ENCODE measurements at regions not wholly inside any gene's neighbourhood (a gene's known extent, or its start where the extent isn't known, plus 50 kb on each side); places are given as distances from the start of the nearest gene placed in this dataset.

DNA sequence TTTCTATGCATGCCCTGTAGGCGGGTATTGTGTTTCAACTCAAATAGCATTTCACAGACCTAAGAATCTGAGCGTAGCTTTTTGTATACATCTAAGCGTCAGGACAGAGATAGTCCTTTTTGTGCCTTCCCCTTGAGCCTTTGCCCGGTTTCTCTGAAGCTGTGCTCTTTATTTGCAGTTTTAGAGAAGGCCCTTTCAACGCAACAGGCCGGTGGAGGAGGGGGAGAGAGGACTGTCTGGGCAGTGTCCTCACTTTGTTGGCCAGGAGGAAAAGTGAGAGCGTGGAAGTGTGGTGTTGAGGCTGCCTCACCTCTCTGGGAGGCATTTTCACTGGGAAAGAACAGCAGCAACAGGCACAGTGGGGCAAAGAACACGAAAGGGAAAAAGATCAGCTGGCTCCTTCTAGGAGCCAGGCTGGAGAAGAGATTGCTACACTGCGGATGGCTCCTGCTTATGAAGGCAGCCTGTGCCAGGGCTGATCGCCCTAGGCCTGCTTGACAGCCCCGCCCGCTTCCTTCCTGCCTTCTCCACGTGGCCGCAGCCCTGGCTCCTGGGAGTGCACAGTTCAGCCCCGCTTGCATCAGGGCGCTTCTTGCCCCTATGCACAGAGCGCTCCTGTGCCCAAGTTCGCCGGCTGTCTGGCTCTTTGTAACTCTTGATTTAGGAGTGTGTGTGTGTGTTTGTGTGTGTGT, 195.6 kb upstream of the POU3F3 start:
- intact Hi-C loops (cut with DNase I, micrococcal nuclease), result no loop called here
- peak in 1 of 3 donors; percentile 3 for DNase-seq
- no peaks in the 10 kb centered on the region for H3K4me1 ChIP-seq (ENCODE audit: low read depth)

GRCh38 chr2:104658904-104659591, 194.9 kb upstream of the POU3F3 start:
- TF ChIP-seq CTCF (IDR thresholded peaks at IDR 0.05), result no peak
- no peak overlapping the region for H3K4me3 ChIP-seq
- ATAC-seq (no peak), DNase-seq (no peak)
- H3K9me3 ChIP-seq, result no peaks in the 10 kb centered on the region
- H3K36me3 ChIP-seq (ENCODE audit: low read depth), result no peaks in the 10 kb centered on the region
- intact Hi-C loops (cut with DNase I, micrococcal nuclease), result no loop called here
- H3K4me1 ChIP-seq (ENCODE audit: low read depth), result no peaks in the 10 kb centered on the region

More for the DNA sequence above, 195.6 kb upstream of the POU3F3 start:
- H3K36me3 ChIP-seq (ENCODE audit: low read depth), result no peaks in the 10 kb centered on the region
- H3K9me3 ChIP-seq, result no peaks in the 10 kb centered on the region
- ATAC-seq, result peak; percentile 21
- H3K4me3 ChIP-seq, result no peak overlapping the region
- no peak for TF ChIP-seq CTCF (IDR thresholded peaks at IDR 0.05)

GRCh38 chr2:104660991-104661390, 192.9 kb upstream of the POU3F3 start:
- ATAC-seq, result no peak
- no peak for TF ChIP-seq CTCF (IDR thresholded peaks at IDR 0.05)
- Histone ChIP-seq H3K4me1 (ENCODE audit: low read depth) (no peaks in the 10 kb centered on the region), H3K4me3 (no peak overlapping the region), H3K36me3 (ENCODE audit: low read depth) (no peaks in the 10 kb centered on the region), H3K9me3 (no peaks in the 10 kb centered on the region)
- DNase-seq, result no peak
- intact Hi-C loops (cut with DNase I, micrococcal nuclease), result no loop called here

- TF ChIP-seq CTCF (IDR thresholded peaks at IDR 0.05), result no peak
- H3K4me1 ChIP-seq (ENCODE audit: low read depth), result no peaks in the 10 kb centered on the region
- DNase-seq (no peak), ATAC-seq (no peak)
- no peaks in the 10 kb centered on the region for H3K9me3 ChIP-seq
- no peak overlapping the region for H3K4me3 ChIP-seq
- no peaks in the 10 kb centered on the region for H3K36me3 ChIP-seq (ENCODE audit: low read depth)
- intact Hi-C loops (cut with DNase I, micrococcal nuclease), result no loop called here
Observed at GRCh38 chr2:104664672-104665071, 189.2 kb upstream of the POU3F3 start.

- TF ChIP-seq CTCF (IDR thresholded peaks at IDR 0.05), result no peak
- Histone ChIP-seq H3K4me3 (no peak overlapping the region), H3K36me3 (ENCODE audit: low read depth) (no peaks in the 10 kb centered on the region), H3K4me1 (ENCODE audit: low read depth) (no peaks in the 10 kb centered on the region), H3K9me3 (no peaks in the 10 kb centered on the region)
- no peak for DNase-seq
- intact Hi-C loops (cut with DNase I, micrococcal nuclease), result no loop called here
- ATAC-seq, result no peak
Observed at GRCh38 chr2:104668631-104669030, 185.3 kb upstream of the POU3F3 start.

Data from mucosa of descending colon (tissue), 3 donors.